ENCODE measurements at regions not wholly inside any gene's neighbourhood (a gene's known extent, or its start where the extent isn't known, plus 50 kb on each side); places are given as distances from the start of the nearest gene placed in this dataset.

- DNase-seq: no peak
Measured at GRCh38 chr1:22268327-22268726, 125.4 kb upstream of the WNT4 start.

GRCh38 chr1:22271847-22272801 is 129.2 kb upstream of the WNT4 start:
- no peak for DNase-seq

- no peak for DNase-seq
Measured at GRCh38 chr1:22273686-22274681, 131.1 kb upstream of the WNT4 start.

- no peak for DNase-seq
Measured at GRCh38 chr1:22275167-22275566, 132.3 kb upstream of the WNT4 start.

- DNase-seq: peak; percentile 60
Measured at GRCh38 chr1:22275626-22276395, 132.9 kb upstream of the WNT4 start.

GRCh38 chr1:22276396-22276748 is 133.5 kb upstream of the WNT4 start:
- DNase-seq: no peak

- no peak for DNase-seq
Measured at GRCh38 chr1:22277662-22278061, 134.8 kb upstream of the WNT4 start.

GRCh38 chr1:22279735-22280134 is 136.8 kb upstream of the WNT4 start:
- no peak for DNase-seq

GRCh38 chr1:22280526-22280925 is 137.6 kb upstream of the WNT4 start:
- DNase-seq: no peak

GRCh38 chr1:22281521-22282363 is 138.8 kb upstream of the WNT4 start:
- no peak for DNase-seq

GRCh38 chr1:22282364-22282995 is 139.6 kb upstream of the WNT4 start:
- DNase-seq: no peak

- DNase-seq: no peak
Measured at GRCh38 chr1:22283596-22283995, 140.7 kb upstream of the WNT4 start.

- no peak for DNase-seq
Measured at GRCh38 chr1:22284236-22284635, 141.3 kb upstream of the WNT4 start.

GRCh38 chr1:22284906-22285548 is 142.1 kb upstream of the WNT4 start:
- no peak for DNase-seq

GRCh38 chr1:22285549-22286396 is 142.9 kb upstream of the WNT4 start:
- no peak for DNase-seq

GRCh38 chr1:22286491-22286890 is 143.6 kb upstream of the WNT4 start:
- DNase-seq: no peak

- DNase-seq: no peak
Measured at GRCh38 chr1:22287273-22287672, 144.4 kb upstream of the WNT4 start.

- DNase-seq: no peak
Measured at GRCh38 chr1:22287946-22288520, 145.1 kb upstream of the WNT4 start.

- DNase-seq: no peak
Measured at GRCh38 chr1:22288593-22289241, 145.8 kb upstream of the WNT4 start.
